ENCODE measurements at regions not wholly inside any gene's neighbourhood (a gene's known extent, or its start where the extent isn't known, plus 50 kb on each side); places are given as distances from the start of the nearest gene placed in this dataset.
A peak's percentile ranks its signal among the peaks of the same experiment; 100 is the strongest.
"Not testable (repeated sequence)": the region's sequence is repeated elsewhere in the genome, so short reads cannot be mapped to it uniquely, and the experiment has no call there.

GRCh38 chr6:85237478-85237877 lies 212.4 kb upstream of the NT5E start:
- DNase-seq (ENCODE audit: low read depth), result no peak
- TF ChIP-seq CTCF (IDR thresholded peaks at IDR 0.05; ENCODE audit: low read length, missing control alignments), result no peak

GRCh38 chr6:85236636-85237035 lies 213.2 kb upstream of the NT5E start:
- DNase-seq (ENCODE audit: low read depth), result no peak
- TF ChIP-seq CTCF (IDR thresholded peaks at IDR 0.05; ENCODE audit: low read length, missing control alignments), result no peak
- no peak overlapping the region for H3K4me3 ChIP-seq (replicated peaks; ENCODE audit: low read depth, low read length)

More at GRCh38 chr6:85237478-85237877, 212.4 kb upstream of the NT5E start:
- H3K4me3 ChIP-seq (replicated peaks; ENCODE audit: low read depth, low read length), result no peak overlapping the region

- H3K4me3 ChIP-seq (replicated peaks; ENCODE audit: low read depth, low read length); DNase-seq (ENCODE audit: low read depth): not testable (repeated sequence)
These were observed 222.5 kb upstream of the NT5E start for GRCh38 chr6:85227345-85227744.

- not testable (repeated sequence) for H3K4me3 ChIP-seq (replicated peaks; ENCODE audit: low read depth, low read length); DNase-seq (ENCODE audit: low read depth)
These were observed 237.1 kb upstream of the NT5E start for GRCh38 chr6:85212794-85213193.

DNA sequence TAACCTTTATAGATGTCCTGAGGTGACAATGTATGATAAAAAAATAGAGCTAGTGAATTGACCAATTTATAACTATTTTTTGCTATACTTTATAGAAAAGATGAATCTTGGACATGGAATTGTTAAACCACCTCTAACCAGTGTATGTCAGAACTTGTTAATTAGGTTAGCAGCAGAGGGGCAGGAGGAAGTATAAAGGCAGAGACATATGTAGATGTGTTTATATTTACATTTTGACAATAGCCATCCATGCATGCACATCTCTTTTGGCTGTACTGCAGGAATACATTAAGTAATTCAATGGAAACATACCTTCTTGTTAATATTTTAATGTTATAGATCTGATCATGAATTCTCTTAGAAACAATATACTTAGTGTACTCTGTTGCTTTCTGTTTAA lies 254.6 kb upstream of the NT5E start:
- no peak overlapping the region for H3K4me3 ChIP-seq (replicated peaks; ENCODE audit: low read depth, low read length)
- no peak for DNase-seq (ENCODE audit: low read depth)
- TF ChIP-seq CTCF (IDR thresholded peaks at IDR 0.05; ENCODE audit: low read length, missing control alignments), result no peak

DNA sequence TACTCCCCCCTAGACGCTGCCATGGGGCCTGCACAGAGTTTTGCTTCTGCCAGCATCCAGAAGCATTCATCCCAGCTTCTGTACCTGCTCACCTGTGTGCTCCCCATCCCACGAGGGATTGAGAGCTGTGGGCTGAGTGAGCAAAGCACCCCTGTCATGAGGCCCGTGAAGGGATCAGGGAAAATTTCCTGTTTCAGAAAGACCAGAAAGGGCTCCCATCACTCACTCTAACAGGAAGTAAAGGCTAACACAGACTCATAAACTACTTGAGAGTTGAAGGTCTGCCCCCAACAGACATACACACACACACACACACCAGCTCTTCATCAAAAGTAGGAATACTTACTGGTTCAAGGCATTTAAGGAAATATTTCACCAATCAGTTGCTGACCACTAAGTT lies 256.5 kb upstream of the NT5E start:
- no peak for DNase-seq (ENCODE audit: low read depth)
- H3K4me3 ChIP-seq (replicated peaks; ENCODE audit: low read depth, low read length), result no peak overlapping the region
- TF ChIP-seq CTCF (IDR thresholded peaks at IDR 0.05; ENCODE audit: low read length, missing control alignments), result no peak

GRCh38 chr6:85192596-85192995 lies 257.3 kb upstream of the NT5E start:
- no peak for DNase-seq (ENCODE audit: low read depth)
- H3K4me3 ChIP-seq (replicated peaks; ENCODE audit: low read depth, low read length), result no peak overlapping the region
- no peak for TF ChIP-seq CTCF (IDR thresholded peaks at IDR 0.05; ENCODE audit: low read length, missing control alignments)

GRCh38 chr6:85192186-85192585 lies 257.7 kb upstream of the NT5E start:
- H3K4me3 ChIP-seq (replicated peaks; ENCODE audit: low read depth, low read length), result no peak overlapping the region
- DNase-seq (ENCODE audit: low read depth), result peak; percentile 38
- TF ChIP-seq CTCF (IDR thresholded peaks at IDR 0.05; ENCODE audit: low read length, missing control alignments), result no peak

Data from fibroblast of pulmonary artery (primary cell).